Ishikawa (cell line): ENCODE measurements at regions not wholly inside any gene's neighbourhood (a gene's known extent, or its start where the extent isn't known, plus 50 kb on each side); places are given as distances from the start of the nearest gene placed in this dataset.

ENCODE experiments used
- CEBPB ChIP-seq: IDR thresholded peaks from 2 replicates; pipeline ENCODE4 v1.6.1; 2012
- CREB1 ChIP-seq: IDR thresholded peaks from 2 replicates; pipeline ENCODE4 v1.6.1; 2012; ENCODE audit warnings: low read depth
- EGR1 ChIP-seq: IDR thresholded peaks from 2 replicates; pipeline ENCODE4 v1.6.1; 2012
- EP300 ChIP-seq: IDR thresholded peaks from 2 replicates; pipeline ENCODE4 v1.6.1; 2012; ENCODE audit warnings: borderline replicate concordance
- FOXM1 ChIP-seq: IDR thresholded peaks from 2 replicates; pipeline ENCODE4 v1.6.1; 2012; ENCODE audit warnings: low read depth, borderline replicate concordance
- NFIC ChIP-seq: IDR thresholded peaks from 2 replicates; pipeline ENCODE4 v1.6.1; 2012
- RAD21 ChIP-seq: IDR thresholded peaks from 2 replicates; pipeline ENCODE4 v1.6.1; 2012; ENCODE audit warnings: low read depth
- TAF1 ChIP-seq: IDR thresholded peaks from 2 replicates; pipeline ENCODE4 v1.6.1; 2012; ENCODE audit warnings: low read depth, mild to moderate bottlenecking
- TCF12 ChIP-seq: IDR thresholded peaks from 2 replicates; pipeline ENCODE4 v1.6.1; 2012; ENCODE audit warnings: low read depth
- TEAD4 ChIP-seq: IDR thresholded peaks from 2 replicates; pipeline ENCODE4 v1.6.1; 2012
- YY1 ChIP-seq: IDR thresholded peaks from 2 replicates; pipeline ENCODE4 v1.6.1; 2012; ENCODE audit warnings: low read depth
- ZBTB7A ChIP-seq: IDR thresholded peaks from 2 replicates; pipeline ENCODE4 v1.6.1; 2012; ENCODE audit warnings: low read depth
- TF ChIP-seq, protein P1 (sequence below): IDR thresholded peaks from 2 replicates; pipeline ENCODE4 v1.6.1; 2012
- TF ChIP-seq, protein P2 (sequence below): IDR thresholded peaks from 2 replicates; pipeline ENCODE4 v1.6.1; 2012
- TF ChIP-seq, protein P3 (sequence below): IDR thresholded peaks from 2 replicates; pipeline ENCODE4 v1.6.1; 2012; ENCODE audit warnings: low read depth, mild to moderate bottlenecking

DNA sequence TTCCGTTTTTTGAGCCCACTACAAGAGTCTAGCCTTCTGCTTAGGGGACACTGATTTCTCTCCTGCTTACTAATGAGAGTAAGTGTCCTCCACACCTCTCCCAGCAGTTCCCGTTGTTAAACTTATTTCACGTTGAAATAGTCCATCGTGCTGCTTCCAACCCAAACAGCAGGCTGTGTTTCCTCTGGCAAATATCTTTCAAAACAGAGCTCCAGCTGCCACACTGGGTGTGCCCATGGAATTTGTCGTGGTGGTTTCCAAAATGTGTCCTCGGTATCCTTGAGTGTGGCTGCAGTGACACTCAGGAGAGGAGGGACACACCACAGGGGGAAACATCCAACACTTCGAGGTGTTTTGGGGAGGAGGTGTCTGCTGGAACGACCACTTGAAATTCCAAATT is 176.5 kb upstream of the RALGAPA2 start:
- TF ChIP-seq TEAD4 (no peak), RAD21 (no peak), EP300 (no peak), YY1 (no peak), TCF12 (no peak), FOXM1 (no peak), NFIC (no peak)

DNA sequence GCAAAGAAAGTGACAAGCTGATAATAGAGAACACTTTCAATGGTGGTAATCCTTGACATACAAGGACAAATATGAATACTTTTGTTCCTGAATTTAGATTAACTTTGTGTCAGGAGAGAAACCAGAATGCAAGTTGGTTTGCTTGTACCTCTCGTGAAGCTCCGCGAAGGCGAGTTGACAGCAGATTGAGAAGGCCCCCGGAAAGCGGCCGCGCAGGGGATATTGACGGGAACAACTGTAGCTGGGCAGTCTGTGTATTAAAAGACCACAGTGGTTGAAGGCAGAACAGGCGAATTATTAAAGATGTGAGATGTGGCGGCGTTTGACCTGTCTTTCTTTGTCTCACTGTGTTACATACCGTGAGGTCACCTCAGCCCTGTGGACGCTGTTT is 175.8 kb upstream of the RALGAPA2 start:
- TF ChIP-seq FOXM1 (no peak), NFIC (no peak), ZBTB7A (no peak), CREB1 (no peak), EGR1 (no peak)

DNA sequence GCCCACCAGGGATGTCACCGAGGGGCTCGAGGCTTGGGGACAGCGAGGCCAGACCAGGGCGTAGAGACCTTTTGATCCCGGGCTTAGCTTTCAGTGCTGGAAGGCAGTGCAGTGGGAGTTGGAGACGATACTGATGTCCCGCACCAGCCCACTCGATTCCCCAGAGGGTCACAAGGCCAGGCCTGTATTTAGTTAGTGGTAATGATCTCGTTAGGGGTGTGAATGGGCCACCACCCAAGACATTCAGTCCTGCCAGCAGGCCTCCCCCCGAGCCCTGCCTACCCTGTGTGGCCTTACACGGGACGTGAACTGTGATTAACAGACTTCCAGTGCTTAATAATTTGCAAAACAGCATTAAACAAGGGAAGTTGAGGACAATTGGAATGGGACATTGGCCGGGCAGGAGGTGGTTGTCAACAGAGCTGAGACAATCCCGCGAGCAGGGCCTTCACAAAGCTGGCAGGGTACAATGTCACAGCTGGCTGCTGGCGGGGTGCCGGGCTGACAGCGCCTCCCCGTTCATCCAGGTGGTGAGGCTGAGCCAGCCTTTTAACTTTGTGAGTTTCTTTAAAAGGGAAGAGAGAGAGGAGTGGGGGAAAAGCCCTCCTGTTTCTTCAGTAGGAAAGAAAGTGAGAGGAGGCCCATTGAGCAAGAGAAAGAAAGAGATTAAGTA is 175.3 kb upstream of the RALGAPA2 start:
- TF ChIP-seq, protein P1, sequence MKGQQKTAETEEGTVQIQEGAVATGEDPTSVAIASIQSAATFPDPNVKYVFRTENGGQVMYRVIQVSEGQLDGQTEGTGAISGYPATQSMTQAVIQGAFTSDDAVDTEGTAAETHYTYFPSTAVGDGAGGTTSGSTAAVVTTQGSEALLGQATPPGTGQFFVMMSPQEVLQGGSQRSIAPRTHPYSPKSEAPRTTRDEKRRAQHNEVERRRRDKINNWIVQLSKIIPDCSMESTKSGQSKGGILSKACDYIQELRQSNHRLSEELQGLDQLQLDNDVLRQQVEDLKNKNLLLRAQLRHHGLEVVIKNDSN = no peak
- no peak for TF ChIP-seq ZBTB7A
- TF ChIP-seq TCF12 = no peak
- no peak for TF ChIP-seq FOXM1
- TF ChIP-seq, protein P2, sequence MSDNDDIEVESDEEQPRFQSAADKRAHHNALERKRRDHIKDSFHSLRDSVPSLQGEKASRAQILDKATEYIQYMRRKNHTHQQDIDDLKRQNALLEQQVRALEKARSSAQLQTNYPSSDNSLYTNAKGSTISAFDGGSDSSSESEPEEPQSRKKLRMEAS = no peak
- no peak for TF ChIP-seq EGR1
- no peak for TF ChIP-seq CREB1
- no peak for TF ChIP-seq TAF1
- no peak for TF ChIP-seq TEAD4
- no peak for TF ChIP-seq CEBPB
- TF ChIP-seq, protein P3, sequence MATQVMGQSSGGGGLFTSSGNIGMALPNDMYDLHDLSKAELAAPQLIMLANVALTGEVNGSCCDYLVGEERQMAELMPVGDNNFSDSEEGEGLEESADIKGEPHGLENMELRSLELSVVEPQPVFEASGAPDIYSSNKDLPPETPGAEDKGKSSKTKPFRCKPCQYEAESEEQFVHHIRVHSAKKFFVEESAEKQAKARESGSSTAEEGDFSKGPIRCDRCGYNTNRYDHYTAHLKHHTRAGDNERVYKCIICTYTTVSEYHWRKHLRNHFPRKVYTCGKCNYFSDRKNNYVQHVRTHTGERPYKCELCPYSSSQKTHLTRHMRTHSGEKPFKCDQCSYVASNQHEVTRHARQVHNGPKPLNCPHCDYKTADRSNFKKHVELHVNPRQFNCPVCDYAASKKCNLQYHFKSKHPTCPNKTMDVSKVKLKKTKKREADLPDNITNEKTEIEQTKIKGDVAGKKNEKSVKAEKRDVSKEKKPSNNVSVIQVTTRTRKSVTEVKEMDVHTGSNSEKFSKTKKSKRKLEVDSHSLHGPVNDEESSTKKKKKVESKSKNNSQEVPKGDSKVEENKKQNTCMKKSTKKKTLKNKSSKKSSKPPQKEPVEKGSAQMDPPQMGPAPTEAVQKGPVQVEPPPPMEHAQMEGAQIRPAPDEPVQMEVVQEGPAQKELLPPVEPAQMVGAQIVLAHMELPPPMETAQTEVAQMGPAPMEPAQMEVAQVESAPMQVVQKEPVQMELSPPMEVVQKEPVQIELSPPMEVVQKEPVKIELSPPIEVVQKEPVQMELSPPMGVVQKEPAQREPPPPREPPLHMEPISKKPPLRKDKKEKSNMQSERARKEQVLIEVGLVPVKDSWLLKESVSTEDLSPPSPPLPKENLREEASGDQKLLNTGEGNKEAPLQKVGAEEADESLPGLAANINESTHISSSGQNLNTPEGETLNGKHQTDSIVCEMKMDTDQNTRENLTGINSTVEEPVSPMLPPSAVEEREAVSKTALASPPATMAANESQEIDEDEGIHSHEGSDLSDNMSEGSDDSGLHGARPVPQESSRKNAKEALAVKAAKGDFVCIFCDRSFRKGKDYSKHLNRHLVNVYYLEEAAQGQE = no peak

DNA sequence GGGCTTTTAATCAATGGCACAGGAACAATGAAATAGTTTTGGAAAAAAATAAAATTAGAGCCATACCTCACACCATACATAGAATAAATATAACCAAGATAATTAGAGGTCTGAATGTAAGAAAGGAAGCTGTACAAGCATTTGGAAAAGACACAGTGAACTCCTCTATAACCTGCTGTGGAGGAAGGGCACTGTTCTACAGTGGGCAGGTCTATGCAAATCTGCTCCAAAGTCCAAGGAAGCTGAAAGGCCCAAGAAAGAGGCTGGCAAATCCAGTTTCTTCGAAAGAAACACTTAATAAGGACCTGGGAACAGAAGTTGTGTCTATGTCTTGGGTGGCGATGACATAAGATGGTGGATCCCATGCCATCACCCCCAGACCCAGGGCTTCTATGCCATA is 169.4 kb upstream of the RALGAPA2 start:
- no peak for TF ChIP-seq NFIC
- no peak for TF ChIP-seq FOXM1
- no peak for TF ChIP-seq CREB1
- TF ChIP-seq, protein P3 = no peak
- TF ChIP-seq, protein P1 = no peak
- no peak for TF ChIP-seq TCF12
- TF ChIP-seq RAD21 = no peak
- TF ChIP-seq CEBPB = no peak
- no peak for TF ChIP-seq TAF1
- no peak for TF ChIP-seq EGR1
- TF ChIP-seq, protein P2 = no peak
- TF ChIP-seq ZBTB7A = no peak
- TF ChIP-seq YY1 = no peak
- TF ChIP-seq EP300 = no peak
- TF ChIP-seq TEAD4 = no peak

DNA sequence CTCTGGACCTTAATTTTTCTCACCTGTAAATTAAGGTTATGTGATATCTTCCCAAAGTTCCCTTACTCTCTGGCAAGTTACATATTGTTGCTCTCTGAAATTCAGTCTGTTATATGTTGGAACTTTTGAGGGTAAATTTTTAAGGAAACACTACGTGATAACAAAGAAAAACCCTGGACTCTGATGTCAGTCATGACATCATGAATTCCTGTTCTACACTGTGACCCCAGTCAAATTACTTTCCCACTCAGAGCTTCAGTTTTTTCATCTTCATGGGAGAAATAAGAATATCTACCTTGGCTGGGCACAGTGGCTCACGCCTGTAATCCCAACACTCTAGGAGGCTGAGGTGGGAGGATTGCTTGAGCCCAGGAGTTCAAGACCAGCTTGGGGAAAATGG is 164.6 kb upstream of the RALGAPA2 start:
- TF ChIP-seq TAF1 = no peak
- TF ChIP-seq TEAD4 = no peak
- TF ChIP-seq CREB1 = no peak
- no peak for TF ChIP-seq YY1
- TF ChIP-seq, protein P1 = no peak
- TF ChIP-seq EP300 = no peak
- TF ChIP-seq NFIC = no peak
- TF ChIP-seq, protein P3 = no peak
- TF ChIP-seq, protein P2 = no peak
- TF ChIP-seq EGR1 = no peak
- TF ChIP-seq RAD21 = no peak
- TF ChIP-seq ZBTB7A = no peak
- TF ChIP-seq FOXM1 = no peak
